Endothelial cell of umbilical vein (primary cell): ENCODE measurements at regions not wholly inside any gene's neighbourhood (a gene's known extent, or its start where the extent isn't known, plus 50 kb on each side); places are given as distances from the start of the nearest gene placed in this dataset.

ENCODE experiments used
- CTCF ChIP-seq, 2 donors: IDR thresholded peaks; 1 replicate in 1 of 2; 2 replicates in 1 of 2; pipeline ENCODE4 v1.5.1; 2011; ENCODE audit warnings: low read length in 2 of 2, mild to moderate bottlenecking in 2 of 2, moderate library complexity in 2 of 2, control low read depth in 1 of 2, inconsistent platforms in 1 of 2, low read depth in 1 of 2; ENCODE audit not compliant: insufficient read depth in 1 of 2; ENCODE audit errors: extremely low read depth in 1 of 2
- EZH2 ChIP-seq: IDR thresholded peaks from 2 replicates; pipeline ENCODE4 v1.6.1; 2012; ENCODE audit warnings: borderline replicate concordance, low read depth, mild to moderate bottlenecking, moderate library complexity, low read length, inconsistent platforms; ENCODE audit not compliant: severe bottlenecking
- POLR2A ChIP-seq: IDR thresholded peaks from 2 replicates; pipeline ENCODE4 v1.6.1; 2012; ENCODE audit warnings: low read depth, mild to moderate bottlenecking, control low read depth, low read length

DNA sequence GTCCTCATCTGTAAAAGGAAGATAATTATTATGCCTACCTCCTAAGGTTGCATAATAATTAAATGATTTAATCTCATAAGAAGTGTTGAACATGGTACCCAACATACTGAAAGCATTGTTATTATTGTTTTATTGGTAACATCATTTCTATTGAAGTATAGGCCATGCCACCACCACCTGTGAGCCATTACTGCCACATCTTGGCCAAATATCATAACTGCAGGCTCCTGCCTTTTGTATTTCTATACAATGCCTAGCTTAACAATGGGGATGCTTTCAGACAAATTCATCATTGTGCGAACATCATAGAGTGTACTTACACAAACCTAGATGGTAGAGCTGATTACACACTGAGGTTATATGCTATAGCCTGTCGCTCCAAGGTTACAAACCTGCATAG is 61.1 kb upstream of the NPSR1 start:
- TF ChIP-seq POLR2A (no peak), CTCF (IDR thresholded peaks at IDR 0.05; ENCODE audit: extremely low read depth in 1 of 2, insufficient read depth in 1 of 2, low read depth in 1 of 2, low read length in 2 of 2) (peak in 1 of 2 donors; percentile 42), EZH2 (no peak)
